DND-41 (cell line): ENCODE measurements at regions not wholly inside any gene's neighbourhood (a gene's known extent, or its start where the extent isn't known, plus 50 kb on each side); places are given as distances from the start of the nearest gene placed in this dataset.

Source experiments
- EZH2 ChIP-seq: IDR thresholded peaks from 3 replicates; pipeline ENCODE4 v1.6.1; 2012; ENCODE audit warnings: borderline replicate concordance, low read depth, mild to moderate bottlenecking, moderate library complexity, low read length, inconsistent platforms; ENCODE audit not compliant: severe bottlenecking
- TF ChIP-seq, protein P1 (sequence below): IDR thresholded peaks from 2 replicates; pipeline ENCODE4 v1.5.1; 2012; ENCODE audit warnings: borderline replicate concordance, low read length, moderate library complexity, mild to moderate bottlenecking; ENCODE audit not compliant: poor library complexity, severe bottlenecking; ENCODE audit errors: extremely low read depth

DNA sequence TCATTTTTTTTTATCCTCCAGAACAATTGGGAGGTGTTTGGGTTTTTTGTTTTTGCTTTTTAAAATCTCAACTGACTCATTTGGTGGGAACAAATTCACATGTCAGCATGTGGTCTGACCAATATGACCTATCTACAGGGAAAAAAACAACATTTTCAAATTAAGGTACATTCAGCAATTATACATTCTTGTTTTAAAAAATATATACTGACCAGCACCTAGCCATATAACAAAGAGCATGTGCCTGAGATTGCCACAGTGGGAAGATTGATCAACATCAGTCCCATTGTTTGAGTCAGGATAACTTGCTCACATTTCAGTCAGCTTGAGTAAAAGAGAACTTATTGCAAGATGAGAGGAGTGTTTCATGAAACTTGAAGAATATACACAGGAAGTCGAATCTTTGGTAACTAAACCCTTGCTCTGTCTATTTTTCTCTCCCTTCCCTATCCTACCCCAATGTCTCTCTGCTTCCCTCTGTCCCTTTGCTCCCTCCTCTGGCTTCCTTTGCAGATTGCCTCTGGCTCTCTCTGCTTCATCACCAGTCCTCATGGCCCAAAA, 163.2 kb upstream of the TAB2 start:
- TF ChIP-seq, protein P1, sequence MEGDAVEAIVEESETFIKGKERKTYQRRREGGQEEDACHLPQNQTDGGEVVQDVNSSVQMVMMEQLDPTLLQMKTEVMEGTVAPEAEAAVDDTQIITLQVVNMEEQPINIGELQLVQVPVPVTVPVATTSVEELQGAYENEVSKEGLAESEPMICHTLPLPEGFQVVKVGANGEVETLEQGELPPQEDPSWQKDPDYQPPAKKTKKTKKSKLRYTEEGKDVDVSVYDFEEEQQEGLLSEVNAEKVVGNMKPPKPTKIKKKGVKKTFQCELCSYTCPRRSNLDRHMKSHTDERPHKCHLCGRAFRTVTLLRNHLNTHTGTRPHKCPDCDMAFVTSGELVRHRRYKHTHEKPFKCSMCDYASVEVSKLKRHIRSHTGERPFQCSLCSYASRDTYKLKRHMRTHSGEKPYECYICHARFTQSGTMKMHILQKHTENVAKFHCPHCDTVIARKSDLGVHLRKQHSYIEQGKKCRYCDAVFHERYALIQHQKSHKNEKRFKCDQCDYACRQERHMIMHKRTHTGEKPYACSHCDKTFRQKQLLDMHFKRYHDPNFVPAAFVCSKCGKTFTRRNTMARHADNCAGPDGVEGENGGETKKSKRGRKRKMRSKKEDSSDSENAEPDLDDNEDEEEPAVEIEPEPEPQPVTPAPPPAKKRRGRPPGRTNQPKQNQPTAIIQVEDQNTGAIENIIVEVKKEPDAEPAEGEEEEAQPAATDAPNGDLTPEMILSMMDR = no peak
- no peak for TF ChIP-seq EZH2
